ENCODE measurements at regions not wholly inside any gene's neighbourhood (a gene's known extent, or its start where the extent isn't known, plus 50 kb on each side); places are given as distances from the start of the nearest gene placed in this dataset.

DNA sequence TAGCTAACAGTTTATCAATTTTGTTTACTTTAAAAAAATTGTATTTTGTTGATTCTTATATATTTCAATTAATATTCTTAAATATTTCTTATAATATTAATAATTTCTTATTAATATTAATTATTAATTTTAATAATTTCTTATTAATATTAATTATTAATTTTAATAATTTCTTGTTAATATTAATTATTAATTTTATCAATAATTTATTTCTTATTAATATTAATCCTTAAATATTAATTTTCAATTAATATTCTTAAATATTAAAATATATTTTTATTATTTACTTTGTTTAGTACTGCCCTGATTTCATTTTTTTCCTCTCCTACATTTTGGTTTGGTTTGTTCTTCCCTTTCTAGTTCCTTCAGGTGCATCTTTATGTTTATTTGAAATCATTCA, 1208.1 kb downstream of the LRFN5 start:
- H3K27ac ChIP-seq: no peak overlapping the region
- intact Hi-C loops (cut with DNase I): no loop called here
- DNase-seq (no peak), ATAC-seq (no peak)
- H3K4me1 ChIP-seq: no peaks in the 10 kb centered on the region
- H3K4me3 ChIP-seq: no peak overlapping the region
- no peaks in the 10 kb centered on the region for H3K9me3 ChIP-seq
- no peaks in the 10 kb centered on the region for H3K27me3 ChIP-seq
- H3K36me3 ChIP-seq: no peaks in the 10 kb centered on the region
- TF ChIP-seq, protein P1, sequence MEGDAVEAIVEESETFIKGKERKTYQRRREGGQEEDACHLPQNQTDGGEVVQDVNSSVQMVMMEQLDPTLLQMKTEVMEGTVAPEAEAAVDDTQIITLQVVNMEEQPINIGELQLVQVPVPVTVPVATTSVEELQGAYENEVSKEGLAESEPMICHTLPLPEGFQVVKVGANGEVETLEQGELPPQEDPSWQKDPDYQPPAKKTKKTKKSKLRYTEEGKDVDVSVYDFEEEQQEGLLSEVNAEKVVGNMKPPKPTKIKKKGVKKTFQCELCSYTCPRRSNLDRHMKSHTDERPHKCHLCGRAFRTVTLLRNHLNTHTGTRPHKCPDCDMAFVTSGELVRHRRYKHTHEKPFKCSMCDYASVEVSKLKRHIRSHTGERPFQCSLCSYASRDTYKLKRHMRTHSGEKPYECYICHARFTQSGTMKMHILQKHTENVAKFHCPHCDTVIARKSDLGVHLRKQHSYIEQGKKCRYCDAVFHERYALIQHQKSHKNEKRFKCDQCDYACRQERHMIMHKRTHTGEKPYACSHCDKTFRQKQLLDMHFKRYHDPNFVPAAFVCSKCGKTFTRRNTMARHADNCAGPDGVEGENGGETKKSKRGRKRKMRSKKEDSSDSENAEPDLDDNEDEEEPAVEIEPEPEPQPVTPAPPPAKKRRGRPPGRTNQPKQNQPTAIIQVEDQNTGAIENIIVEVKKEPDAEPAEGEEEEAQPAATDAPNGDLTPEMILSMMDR (IDR thresholded peaks at IDR 0.05): no peak

DNA sequence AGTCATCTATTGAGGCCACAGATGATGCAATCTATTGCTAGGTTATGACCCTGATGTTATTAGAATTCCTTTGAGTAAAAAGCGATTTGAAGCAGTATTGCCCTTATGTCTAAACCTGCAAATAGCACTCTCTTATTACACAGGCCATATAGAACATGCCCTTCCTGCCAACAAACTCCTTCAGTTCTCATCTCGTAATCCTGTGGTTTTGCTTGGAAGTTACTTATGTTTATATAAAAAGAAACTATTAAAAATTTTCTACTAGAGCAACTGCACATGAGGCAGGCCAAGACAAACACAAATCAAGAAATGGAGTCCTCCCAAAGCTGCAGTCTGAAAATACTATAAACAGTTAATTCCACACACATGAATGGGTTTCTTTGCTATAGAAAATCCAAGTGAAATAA, 1200.2 kb downstream of the LRFN5 start:
- Histone ChIP-seq H3K9me3 (no peaks in the 10 kb centered on the region), H3K4me3 (no peak overlapping the region), H3K36me3 (no peaks in the 10 kb centered on the region), H3K4me1 (no peaks in the 10 kb centered on the region), H3K27me3 (no peaks in the 10 kb centered on the region), H3K27ac (no peak overlapping the region)
- DNase-seq (peak in 2 of 4 donors; percentile 12 to 26), ATAC-seq (no peak)
- intact Hi-C loops (cut with DNase I): no loop called here
- TF ChIP-seq, protein P1 (IDR thresholded peaks at IDR 0.05): no peak

DNA sequence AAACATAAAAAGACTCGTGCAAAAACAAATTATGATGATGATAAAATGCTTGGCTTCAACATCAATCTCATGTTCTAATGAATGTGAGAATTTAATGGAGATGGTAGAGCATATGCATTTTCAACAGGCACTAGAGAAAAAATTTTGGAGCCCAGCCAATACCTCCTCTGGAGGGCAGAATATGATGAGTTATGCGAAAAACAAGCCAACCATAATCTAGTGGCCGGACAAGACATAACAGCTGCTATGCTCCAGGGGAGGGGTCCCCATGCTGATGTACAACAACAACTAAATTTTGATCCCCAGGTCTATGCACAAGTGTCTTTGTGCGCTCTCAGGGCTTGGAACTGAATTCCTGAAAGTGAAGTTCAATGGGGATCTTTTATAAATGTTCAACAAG, 1197.5 kb downstream of the LRFN5 start:
- no peaks in the 10 kb centered on the region for H3K4me1 ChIP-seq
- no peaks in the 10 kb centered on the region for H3K27me3 ChIP-seq
- intact Hi-C loops (cut with DNase I): no loop called here
- TF ChIP-seq, protein P1 (IDR thresholded peaks at IDR 0.05): no peak
- no peak overlapping the region for H3K4me3 ChIP-seq
- no peaks in the 10 kb centered on the region for H3K36me3 ChIP-seq
- ATAC-seq: no peak
- H3K9me3 ChIP-seq: peaks cover 0 to 2% of the 10 kb centered on the region in 2 donors
- H3K27ac ChIP-seq: no peak overlapping the region
- no peak for DNase-seq

DNA sequence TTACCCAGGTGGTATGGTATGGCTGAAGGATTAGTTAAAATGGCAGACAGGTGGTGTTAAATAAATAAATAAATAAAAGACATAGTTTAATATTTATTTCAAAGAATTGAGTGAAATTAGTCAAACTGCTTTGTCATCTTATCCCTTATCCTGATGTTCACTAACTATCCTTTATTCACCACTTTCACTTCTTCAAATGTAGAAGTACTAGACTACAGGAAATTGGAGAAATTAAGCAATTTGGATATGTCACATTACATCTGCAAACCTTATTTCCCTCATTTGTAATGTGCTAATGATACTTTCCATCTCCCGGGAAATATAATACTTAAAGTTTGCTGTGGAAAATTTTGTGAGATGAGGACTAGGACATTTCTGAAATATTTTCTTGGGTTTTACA, 1195.7 kb downstream of the LRFN5 start:
- H3K36me3 ChIP-seq: no peaks in the 10 kb centered on the region
- peaks cover 0 to 5% of the 10 kb centered on the region in 2 donors for H3K9me3 ChIP-seq
- H3K27me3 ChIP-seq: no peaks in the 10 kb centered on the region
- no peak overlapping the region for H3K4me3 ChIP-seq
- H3K27ac ChIP-seq: no peak overlapping the region
- no peak for DNase-seq
- intact Hi-C loops (cut with DNase I): no loop called here
- ATAC-seq: no peak
- H3K4me1 ChIP-seq: no peaks in the 10 kb centered on the region
- TF ChIP-seq, protein P1 (IDR thresholded peaks at IDR 0.05): no peak

DNA sequence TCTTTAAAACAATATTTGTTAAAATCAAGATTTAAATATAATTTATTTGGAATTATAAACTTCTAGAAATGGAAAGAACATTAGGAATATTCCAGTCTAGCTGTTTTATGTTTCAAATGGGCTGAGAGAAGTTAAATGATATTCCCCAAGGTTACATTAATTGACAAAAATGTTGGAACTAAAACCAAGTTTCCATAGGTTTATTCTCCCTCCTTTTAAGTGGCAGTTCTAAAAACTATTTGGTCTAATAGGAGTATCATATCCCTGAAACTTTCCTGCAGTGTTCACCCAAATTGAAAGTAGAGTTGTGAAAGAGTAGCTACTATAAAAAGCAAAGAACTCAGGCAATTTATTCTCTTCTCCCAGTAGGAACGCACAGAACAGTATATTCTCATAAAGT, 1185.5 kb downstream of the LRFN5 start:
- no peaks in the 10 kb centered on the region for H3K4me1 ChIP-seq
- H3K36me3 ChIP-seq: no peaks in the 10 kb centered on the region
- no peaks in the 10 kb centered on the region for H3K27me3 ChIP-seq
- intact Hi-C loops (cut with DNase I): no loop called here
- no peak for DNase-seq
- no peak overlapping the region for H3K4me3 ChIP-seq
- no peak for ATAC-seq
- no peak overlapping the region for H3K27ac ChIP-seq
- TF ChIP-seq, protein P1 (IDR thresholded peaks at IDR 0.05): no peak
- H3K9me3 ChIP-seq: no peaks in the 10 kb centered on the region
